GM12878 (cell line): ENCODE measurements at regions not wholly inside any gene's neighbourhood (a gene's known extent, or its start where the extent isn't known, plus 50 kb on each side); places are given as distances from the start of the nearest gene placed in this dataset.

ENCODE experiments used
- ATAC-seq: fragments of 200-7000 bp; cut with Tn5 transposase; 3 replicates; pipeline ENCODE4 v1.9.1; 2020; ENCODE audit warnings: mild to moderate bottlenecking, moderate library complexity
- BruUV-seq: library from RNA; stranded (reverse); fragments of 400-500 nt; replicated peaks from 2 replicates; lab custom pipeline; 2021; lab: Mats Ljungman, UMichigan
- CTCF ChIA-PET: fragments of 300-600 bp; sonication (Branson Sonifier 250); formaldehyde crosslinking; extraction: SDS; loops from one replicate; lab custom pipeline; 2021; ENCODE audit warnings: inconsistent platforms; lab: Yijun Ruan, JAX
- POLR2A ChIA-PET: fragments of 350-600 bp; formaldehyde crosslinking; extraction: SDS; loops from one replicate; lab custom pipeline; 2021; ENCODE audit warnings: inconsistent platforms; lab: Charles Lee
- RAD21 ChIA-PET: fragments of 300-600 bp; sonication (Branson Sonifier 250); formaldehyde crosslinking; loops from one replicate; lab custom pipeline; 2023; ENCODE audit warnings: antibody characterized with exemption; ENCODE audit not compliant: unreplicated experiment; lab: Charles Lee
- SMC1A ChIA-PET: fragments of 300-600 bp; sonication (Branson Sonifier 250); formaldehyde crosslinking; loops from one replicate; lab custom pipeline; 2023; ENCODE audit not compliant: unreplicated experiment, uncharacterized antibody; lab: Charles Lee
- DNase-seq: peaks from one replicate; pipeline ENCODE4 v3.0.0-alpha.2; 2011; ENCODE audit warnings: low read depth, low spot score
- FAIRE-seq: peaks from 3 replicates; lab custom pipeline; 2011; peaks lifted over from hg19 to GRCh38; lab: Jason Lieb, UNC
- H2AFZ ChIP-seq: 2 replicates; pipeline ENCODE4 v1.6.0; 2011; ENCODE audit warnings: low read depth, low read length, control low read depth; ENCODE audit not compliant: control insufficient read depth
- H3K27ac ChIP-seq: 2 replicates; pipeline ENCODE4 v1.5.1; 2011; ENCODE audit warnings: control low read depth; ENCODE audit not compliant: control insufficient read depth, insufficient read depth
- H3K27me3 ChIP-seq, 2 experiments: replicated peaks in 1 of 2; 2 replicates each; pipeline versions ENCODE4 v1.6.0 to v1.6.1; 2011; ENCODE audit warnings: low read length in 1 of 2; ENCODE audit not compliant: control insufficient read depth in 2 of 2, insufficient read depth in 2 of 2
- H3K36me3 ChIP-seq, 2 experiments: 2 replicates each; pipeline ENCODE4 v1.5.1; 2011; ENCODE audit warnings: low read length in 1 of 2; ENCODE audit not compliant: control insufficient read depth in 2 of 2, insufficient read depth in 2 of 2
- H3K4me1 ChIP-seq: 2 replicates; pipeline ENCODE4 v1.6.1; 2011; ENCODE audit warnings: mild to moderate bottlenecking, low read length, moderate library complexity, mixed read lengths; ENCODE audit not compliant: control insufficient read depth, insufficient read depth
- H3K4me2 ChIP-seq: 2 replicates; pipeline ENCODE4 v1.6.0; 2011; ENCODE audit warnings: control low read depth; ENCODE audit not compliant: control insufficient read depth, insufficient read depth
- H3K4me3 ChIP-seq: fragments of 200-600 bp; sonication (generic); 2 replicates; pipeline ENCODE4 v1.5.1; 2016
- H3K79me2 ChIP-seq: 2 replicates; pipeline ENCODE4 v1.6.0; 2011; ENCODE audit warnings: low read length; ENCODE audit not compliant: control insufficient read depth, insufficient read depth
- H3K9ac ChIP-seq: 2 replicates; pipeline ENCODE4 v1.8.0; 2011; ENCODE audit warnings: low read length, control low read depth, mixed read lengths; ENCODE audit not compliant: control insufficient read depth, insufficient read depth
- H3K9me3 ChIP-seq: replicated peaks from 3 replicates; pipeline ENCODE4 v1.5.1; 2011; ENCODE audit warnings: mild to moderate bottlenecking, low read length; ENCODE audit not compliant: control insufficient read depth, insufficient read depth
- H4K20me1 ChIP-seq: 2 replicates; pipeline ENCODE4 v1.6.0; 2011; ENCODE audit not compliant: control insufficient read depth, insufficient read depth
- ASH2L ChIP-seq: fragments of 300-600, 200-600 bp; sonication (generic); IDR thresholded peaks from 2 replicates; pipeline ENCODE4 v1.6.1; 2017; ENCODE audit warnings: low read depth, mild to moderate bottlenecking, borderline replicate concordance
- CBFB ChIP-seq: IDR thresholded peaks from 2 replicates; pipeline ENCODE4 v1.6.1; 2016; ENCODE audit warnings: antibody characterized with exemption, low read depth
- HDAC2 ChIP-seq: fragments of 200-600 bp; sonication (generic); IDR thresholded peaks from 2 replicates; pipeline ENCODE4 v1.6.1; 2017
- MEF2A ChIP-seq: IDR thresholded peaks from 2 replicates; pipeline ENCODE4 v1.6.1; 2011; ENCODE audit warnings: low read depth, mild to moderate bottlenecking, low read length, moderate library complexity; ENCODE audit not compliant: insufficient read depth
- MXI1 ChIP-seq: fragments of 150-350 bp; IDR thresholded peaks from 2 replicates; pipeline ENCODE4 v1.6.1; 2011; ENCODE audit warnings: low read depth, mild to moderate bottlenecking, inconsistent platforms, low read length, improper control_type of control experiment
- PAX8 ChIP-seq: fragments of 450-650 bp; IDR thresholded peaks from 2 replicates; pipeline ENCODE4 v1.6.1; 2017; ENCODE audit warnings: mild to moderate bottlenecking, moderate library complexity
- RAD21 ChIP-seq: IDR thresholded peaks from 2 replicates; pipeline ENCODE4 v1.6.1; 2011; ENCODE audit warnings: mild to moderate bottlenecking, low read depth, low read length, moderate library complexity; ENCODE audit not compliant: insufficient read depth
- RCOR1 ChIP-seq: conservative IDR thresholded peaks from 2 replicates; pipeline ENCODE4 v1.6.1; 2012; ENCODE audit warnings: low read depth, low read length, improper control_type of control experiment
- STAT3 ChIP-seq: IDR thresholded peaks from 2 replicates; pipeline ENCODE4 v1.6.1; 2011; ENCODE audit warnings: low read depth, low read length, improper control_type of control experiment
- TCF3 ChIP-seq: IDR thresholded peaks from 2 replicates; pipeline ENCODE4 v1.6.1; 2012; ENCODE audit warnings: low read depth, mild to moderate bottlenecking, low read length, borderline replicate concordance; ENCODE audit not compliant: insufficient read depth
- ZBTB40 ChIP-seq: fragments of 450-650 bp; IDR thresholded peaks from 2 replicates; pipeline ENCODE4 v1.6.1; 2016; ENCODE audit warnings: mild to moderate bottlenecking, moderate library complexity, borderline replicate concordance
- ZNF384 ChIP-seq: IDR thresholded peaks from 2 replicates; pipeline ENCODE4 v1.6.1; 2012; ENCODE audit warnings: low read depth, mild to moderate bottlenecking, low read length, improper control_type of control experiment, borderline replicate concordance
- ZNF592 ChIP-seq: fragments of 450-650 bp; IDR thresholded peaks from 2 replicates; pipeline ENCODE4 v1.6.1; 2017; ENCODE audit warnings: mild to moderate bottlenecking, moderate library complexity
- ZNF622 ChIP-seq: fragments of 450-650 bp; IDR thresholded peaks from 2 replicates; pipeline ENCODE4 v1.6.1; 2017; ENCODE audit warnings: mild to moderate bottlenecking, inconsistent platforms
- WGBS: methylation state at CpG from one replicate; pipeline ENCODE4 v1.1.6; 2016; ENCODE audit warnings: low lambda C conversion rate; ENCODE audit not compliant: insufficient replicate concordance, insufficient coverage; ENCODE audit errors: missing lambda C conversion rate; 5-methylcytosine and 5-hydroxymethylcytosine counted together
- in situ Hi-C: fragments of 300-500 bp; cut with MboI; formaldehyde crosslinking; loops from 9 replicates; pipeline ENCODE4 v1.14.3; 2018; ENCODE audit warnings: mixed read lengths
- intact Hi-C: fragments of 100-400 bp; cut with micrococcal nuclease; formaldehyde crosslinking; loops from one replicate; pipeline ENCODE4 v1.14.2; 2022; ENCODE audit not compliant: unreplicated experiment

GRCh38 chr2:8391584-8391983 lies 290.3 kb upstream of the ID2 start:
- in situ Hi-C loops = no loop called here
- H3K27me3 ChIP-seq = no peaks in the 10 kb centered on the region

More at GRCh38 chr2:8391584-8391983, 290.3 kb upstream of the ID2 start:
- H4K20me1 ChIP-seq = no peaks in the 10 kb centered on the region
- FAIRE-seq = no peak
- ChIA-PET CTCF (no interaction called here), SMC1A (interaction anchor here (2.9 kb wide), 1 partner anchor 77 kb away, joined by 8 read pairs; no protein-coding TSS in a partner anchor)
- no peak for ATAC-seq
- no peak for DNase-seq
- H3K4me3 ChIP-seq = no peak overlapping the region
- no peak overlapping the region for H3K9ac ChIP-seq
- WGBS = 75% methylated on average over 3 of the region's 3 CpGs
- H3K36me3 ChIP-seq = peaks cover 0 to 10% of the 10 kb centered on the region in 2 experiments; a peak in 2 of 4 replicates
- TF ChIP-seq ZNF384 = no peak
- no peak for TF ChIP-seq CBFB
- TF ChIP-seq PAX8 = no peak
- TF ChIP-seq RAD21 = no peak
- no peak for TF ChIP-seq HDAC2
- no peak for TF ChIP-seq MEF2A
- TF ChIP-seq ASH2L = no peak
- TF ChIP-seq TCF3 = no peak
- TF ChIP-seq ZNF622 = no peak
- no peak for TF ChIP-seq MXI1
- TF ChIP-seq STAT3 = no peak
- no peak for TF ChIP-seq RCOR1
- no peak for TF ChIP-seq ZNF592
- no peak for TF ChIP-seq ZBTB40
- TF ChIP-seq, all 136 proteins: peak for 0
- Histone ChIP-seq H3K27ac (no peak overlapping the region), H3K79me2 (no peaks in the 10 kb centered on the region), H3K4me2 (no peak overlapping the region), H3K9me3 (peaks cover 5% of the 10 kb centered on the region; the same call in 2 of the 3 replicates), H2AFZ (no peak overlapping the region), H3K4me1 (peaks cover 3% of the 10 kb centered on the region; the same call in 1 of the 2 replicates)
- ChIA-PET RAD21 (interaction anchor here (0.6 kb wide), 1 partner anchor 199 kb away, joined by 3 read pairs; no protein-coding TSS in a partner anchor), POLR2A (interaction anchor here (1.2 kb wide), 1 partner anchor 13 kb away, joined by 4 read pairs; no protein-coding TSS in a partner anchor)
- intact Hi-C loops = no loop called here
- BruUV-seq = no TSS peak
